ENCODE measurements at regions not wholly inside any gene's neighbourhood (a gene's known extent, or its start where the extent isn't known, plus 50 kb on each side); places are given as distances from the start of the nearest gene placed in this dataset.

- DNase-seq: no peak
- Histone ChIP-seq H3K27me3 (ENCODE audit: insufficient read depth, low read length, poor library complexity) (no peaks in the 10 kb centered on the region), H3K36me3 (ENCODE audit: control insufficient read depth, insufficient read depth, low read length) (no peaks in the 10 kb centered on the region), H2BK5ac (ENCODE audit: low read length) (no peak overlapping the region), H3K18ac (ENCODE audit: low read length) (no peak overlapping the region), H2BK120ac (ENCODE audit: low read depth, low read length) (no peak overlapping the region), H2BK15ac (replicated peaks; ENCODE audit: low read depth) (no peak overlapping the region), H3K23ac (ENCODE audit: low read length) (no peak overlapping the region), H3K4me3 (ENCODE audit: low read length) (no peak overlapping the region), H3K27ac (ENCODE audit: low read depth, low read length) (no peak overlapping the region), H3K79me2 (ENCODE audit: control insufficient read depth, insufficient read depth, low read length) (no peaks in the 10 kb centered on the region), H3K4ac (ENCODE audit: low read depth, low read length) (no peak overlapping the region), H3K79me1 (ENCODE audit: low read length) (no peaks in the 10 kb centered on the region), H4K5ac (ENCODE audit: low read length) (no peak overlapping the region), H4K8ac (ENCODE audit: low read depth, low read length) (no peak overlapping the region), H3K9ac (ENCODE audit: low read length) (no peak overlapping the region), H3K4me1 (ENCODE audit: control insufficient read depth, low read depth, low read length) (no peaks in the 10 kb centered on the region), H3K4me2 (ENCODE audit: low read length) (no peak overlapping the region), H3K56ac (ENCODE audit: low read length) (no peak overlapping the region), H2AK5ac (ENCODE audit: low read length) (no peak overlapping the region)
- WGBS (ENCODE audit: extremely low coverage, insufficient coverage, low lambda C conversion rate): no CpG with 5 or more reads among the region's 17 CpGs
Measured at GRCh38 chr20:51327251-51327841, 215.2 kb downstream of the NFATC2 start.

GRCh38 chr20:51326201-51326819 is 216.2 kb downstream of the NFATC2 start:
- WGBS (ENCODE audit: extremely low coverage, insufficient coverage, low lambda C conversion rate): no CpG with 5 or more reads among the region's 4 CpGs
- no peak overlapping the region for H4K8ac ChIP-seq (ENCODE audit: low read depth, low read length)
- H3K79me1 ChIP-seq (ENCODE audit: low read length): no peaks in the 10 kb centered on the region
- no peak overlapping the region for H3K9ac ChIP-seq (ENCODE audit: low read length)
- H3K4me2 ChIP-seq (ENCODE audit: low read length): no peak overlapping the region
- H3K27ac ChIP-seq (ENCODE audit: low read depth, low read length): no peak overlapping the region
- no peaks in the 10 kb centered on the region for H3K79me2 ChIP-seq (ENCODE audit: control insufficient read depth, insufficient read depth, low read length)
- no peak overlapping the region for H3K18ac ChIP-seq (ENCODE audit: low read length)
- peak; percentile 84 for DNase-seq
- H2BK5ac ChIP-seq (ENCODE audit: low read length): no peak overlapping the region
- H3K27me3 ChIP-seq (ENCODE audit: insufficient read depth, low read length, poor library complexity): no peaks in the 10 kb centered on the region
- H3K4ac ChIP-seq (ENCODE audit: low read depth, low read length): no peak overlapping the region
- no peak overlapping the region for H3K4me3 ChIP-seq (ENCODE audit: low read length)
- H3K4me1 ChIP-seq (ENCODE audit: control insufficient read depth, low read depth, low read length): peaks cover 2% of the 10 kb centered on the region
- no peak overlapping the region for H4K5ac ChIP-seq (ENCODE audit: low read length)
- no peak overlapping the region for H2AK5ac ChIP-seq (ENCODE audit: low read length)
- H3K23ac ChIP-seq (ENCODE audit: low read length): no peak overlapping the region
- H3K36me3 ChIP-seq (ENCODE audit: control insufficient read depth, insufficient read depth, low read length): no peaks in the 10 kb centered on the region
- no peak overlapping the region for H2BK15ac ChIP-seq (replicated peaks; ENCODE audit: low read depth)
- H2BK120ac ChIP-seq (ENCODE audit: low read depth, low read length): peak overlapping the region; percentile 17
- no peak overlapping the region for H3K56ac ChIP-seq (ENCODE audit: low read length)

GRCh38 chr20:51322164-51322707 is 220.3 kb downstream of the NFATC2 start:
- H3K79me2 ChIP-seq (ENCODE audit: control insufficient read depth, insufficient read depth, low read length): no peaks in the 10 kb centered on the region
- no peak overlapping the region for H3K18ac ChIP-seq (ENCODE audit: low read length)
- H4K8ac ChIP-seq (ENCODE audit: low read depth, low read length): no peak overlapping the region
- no peak overlapping the region for H3K4me3 ChIP-seq (ENCODE audit: low read length)
- H4K5ac ChIP-seq (ENCODE audit: low read length): no peak overlapping the region
- H2BK15ac ChIP-seq (replicated peaks; ENCODE audit: low read depth): no peak overlapping the region
- no peaks in the 10 kb centered on the region for H3K36me3 ChIP-seq (ENCODE audit: control insufficient read depth, insufficient read depth, low read length)
- no peaks in the 10 kb centered on the region for H3K27me3 ChIP-seq (ENCODE audit: insufficient read depth, low read length, poor library complexity)
- no peak overlapping the region for H3K23ac ChIP-seq (ENCODE audit: low read length)
- no peak overlapping the region for H3K27ac ChIP-seq (ENCODE audit: low read depth, low read length)
- peaks cover 4% of the 10 kb centered on the region for H3K4me1 ChIP-seq (ENCODE audit: control insufficient read depth, low read depth, low read length)
- no peak overlapping the region for H3K4ac ChIP-seq (ENCODE audit: low read depth, low read length)
- no CpG with 5 or more reads among the region's 8 CpGs for WGBS (ENCODE audit: extremely low coverage, insufficient coverage, low lambda C conversion rate)
- no peak overlapping the region for H2AK5ac ChIP-seq (ENCODE audit: low read length)
- H3K56ac ChIP-seq (ENCODE audit: low read length): peak overlapping the region; percentile 19
- no peak overlapping the region for H2BK120ac ChIP-seq (ENCODE audit: low read depth, low read length)
- no peak overlapping the region for H2BK5ac ChIP-seq (ENCODE audit: low read length)
- H3K4me2 ChIP-seq (ENCODE audit: low read length): no peak overlapping the region
- peak; percentile 91 for DNase-seq
- H3K9ac ChIP-seq (ENCODE audit: low read length): no peak overlapping the region
- no peaks in the 10 kb centered on the region for H3K79me1 ChIP-seq (ENCODE audit: low read length)

- no peak overlapping the region for H3K4me3 ChIP-seq (ENCODE audit: low read length)
- no peak for DNase-seq
- no peak overlapping the region for H2BK5ac ChIP-seq (ENCODE audit: low read length)
- no CpG with 5 or more reads among the region's 17 CpGs for WGBS (ENCODE audit: extremely low coverage, insufficient coverage, low lambda C conversion rate)
- no peaks in the 10 kb centered on the region for H3K79me2 ChIP-seq (ENCODE audit: control insufficient read depth, insufficient read depth, low read length)
- H3K56ac ChIP-seq (ENCODE audit: low read length): no peak overlapping the region
- H3K9ac ChIP-seq (ENCODE audit: low read length): no peak overlapping the region
- H3K27ac ChIP-seq (ENCODE audit: low read depth, low read length): no peak overlapping the region
- no peak overlapping the region for H2AK5ac ChIP-seq (ENCODE audit: low read length)
- no peaks in the 10 kb centered on the region for H3K79me1 ChIP-seq (ENCODE audit: low read length)
- no peak overlapping the region for H3K4ac ChIP-seq (ENCODE audit: low read depth, low read length)
- peaks cover 4% of the 10 kb centered on the region for H3K4me1 ChIP-seq (ENCODE audit: control insufficient read depth, low read depth, low read length)
- no peak overlapping the region for H4K5ac ChIP-seq (ENCODE audit: low read length)
- H4K8ac ChIP-seq (ENCODE audit: low read depth, low read length): no peak overlapping the region
- no peak overlapping the region for H3K18ac ChIP-seq (ENCODE audit: low read length)
- H3K36me3 ChIP-seq (ENCODE audit: control insufficient read depth, insufficient read depth, low read length): no peaks in the 10 kb centered on the region
- no peaks in the 10 kb centered on the region for H3K27me3 ChIP-seq (ENCODE audit: insufficient read depth, low read length, poor library complexity)
- H3K4me2 ChIP-seq (ENCODE audit: low read length): no peak overlapping the region
- H2BK120ac ChIP-seq (ENCODE audit: low read depth, low read length): no peak overlapping the region
- no peak overlapping the region for H3K23ac ChIP-seq (ENCODE audit: low read length)
- no peak overlapping the region for H2BK15ac ChIP-seq (replicated peaks; ENCODE audit: low read depth)
Measured at GRCh38 chr20:51321343-51322163, 221.0 kb downstream of the NFATC2 start.

GRCh38 chr20:51319522-51319921 is 223.0 kb downstream of the NFATC2 start:
- Histone ChIP-seq H4K8ac (ENCODE audit: low read depth, low read length) (no peak overlapping the region), H3K4me2 (ENCODE audit: low read length) (no peak overlapping the region), H3K18ac (ENCODE audit: low read length) (peak overlapping the region; percentile 34), H4K5ac (ENCODE audit: low read length) (no peak overlapping the region), H3K79me2 (ENCODE audit: control insufficient read depth, insufficient read depth, low read length) (no peaks in the 10 kb centered on the region), H3K79me1 (ENCODE audit: low read length) (no peaks in the 10 kb centered on the region), H2BK120ac (ENCODE audit: low read depth, low read length) (no peak overlapping the region), H3K4me3 (ENCODE audit: low read length) (no peak overlapping the region), H3K23ac (ENCODE audit: low read length) (no peak overlapping the region), H3K27me3 (ENCODE audit: insufficient read depth, low read length, poor library complexity) (no peaks in the 10 kb centered on the region), H3K56ac (ENCODE audit: low read length) (peak overlapping the region; percentile 52), H2BK15ac (replicated peaks; ENCODE audit: low read depth) (no peak overlapping the region), H3K4me1 (ENCODE audit: control insufficient read depth, low read depth, low read length) (peaks cover 4% of the 10 kb centered on the region), H2BK5ac (ENCODE audit: low read length) (no peak overlapping the region), H3K27ac (ENCODE audit: low read depth, low read length) (peak overlapping the region; percentile 36), H3K9ac (ENCODE audit: low read length) (no peak overlapping the region), H3K4ac (ENCODE audit: low read depth, low read length) (no peak overlapping the region), H3K36me3 (ENCODE audit: control insufficient read depth, insufficient read depth, low read length) (no peaks in the 10 kb centered on the region), H2AK5ac (ENCODE audit: low read length) (peak overlapping the region; percentile 78)
- no CpG with 5 or more reads among the region's 5 CpGs for WGBS (ENCODE audit: extremely low coverage, insufficient coverage, low lambda C conversion rate)
- no peak for DNase-seq
